NT2/D1 (cell line): ENCODE measurements at regions not wholly inside any gene's neighbourhood (a gene's known extent, or its start where the extent isn't known, plus 50 kb on each side); places are given as distances from the start of the nearest gene placed in this dataset.

Experiments used
- SUZ12 ChIP-seq: IDR thresholded peaks from 2 replicates; pipeline ENCODE4 v1.6.1; 2011; ENCODE audit not compliant: insufficient read length, insufficient read depth; ENCODE audit errors: extremely low read depth
- YY1 ChIP-seq: IDR thresholded peaks from 2 replicates; pipeline ENCODE4 v1.6.1; 2011; ENCODE audit not compliant: insufficient read length, insufficient read depth
- ZNF274 ChIP-seq: IDR thresholded peaks from 2 replicates; pipeline ENCODE4 v1.6.1; 2011; ENCODE audit warnings: mild to moderate bottlenecking, low read depth, low read length

DNA sequence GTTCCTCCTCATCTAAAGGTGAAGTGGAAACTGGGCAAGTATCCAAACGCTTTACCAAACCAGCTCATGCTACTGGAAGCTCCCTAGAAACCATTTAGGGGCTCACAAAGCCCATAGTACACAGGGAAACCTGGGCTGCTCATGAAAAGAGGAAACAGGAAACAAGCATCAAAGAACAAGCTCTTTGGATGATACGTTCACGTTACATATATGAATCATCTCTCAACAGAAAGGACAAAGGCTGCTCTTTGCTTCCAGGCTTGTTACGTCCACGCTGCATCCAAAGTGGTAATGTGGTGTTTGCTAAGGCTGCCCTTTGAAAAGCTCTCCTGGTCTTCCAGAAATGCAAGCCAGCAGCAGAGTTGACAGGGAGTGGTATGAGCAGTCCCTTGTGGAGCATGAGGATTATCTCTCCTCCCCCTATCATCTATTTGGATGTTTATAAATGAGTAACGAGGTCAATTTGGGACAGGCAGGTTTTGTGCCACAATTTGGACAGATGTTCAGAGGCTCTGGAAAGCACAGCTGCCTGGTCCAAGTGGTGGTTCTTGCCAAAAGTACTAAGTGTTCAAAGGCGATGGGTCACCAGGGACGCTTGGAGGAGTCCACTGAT, 98.0 kb upstream of the RORA start:
- TF ChIP-seq YY1 (no peak), ZNF274 (no peak), SUZ12 (no peak)
